Neural cell (in vitro differentiated cells): ENCODE measurements at regions not wholly inside any gene's neighbourhood (a gene's known extent, or its start where the extent isn't known, plus 50 kb on each side); places are given as distances from the start of the nearest gene placed in this dataset.

Experiments
- H2AFZ ChIP-seq: fragments of 200-600, 300-800 bp; sonication (generic), shearing (Covaris generic); 2 replicates; pipeline ENCODE4 v1.6.0; 2014; ENCODE audit warnings: low read depth, mild to moderate bottlenecking, antibody characterized with exemption, low read length, moderate library complexity
- H3F3A ChIP-seq: fragments of 200-600 bp; shearing (Covaris generic); 2 replicates; pipeline ENCODE4 v1.6.1; 2016; ENCODE audit warnings: mild to moderate bottlenecking, moderate library complexity, mixed read lengths, antibody characterized with exemption, low read length; ENCODE audit not compliant: insufficient read depth, poor library complexity, severe bottlenecking
- H3K27ac ChIP-seq: fragments of 200-600, 300-800 bp; sonication (generic), shearing (Covaris generic); 2 replicates; pipeline ENCODE4 v1.5.1; 2014; ENCODE audit warnings: mild to moderate bottlenecking, low read length, moderate library complexity
- H3K27me3 ChIP-seq: fragments of 300-800, 200-600 bp; sonication (generic), shearing (Covaris generic); 2 replicates; pipeline ENCODE4 v1.6.0; 2014; ENCODE audit warnings: mild to moderate bottlenecking, low read depth, low read length, moderate library complexity; ENCODE audit not compliant: insufficient read depth
- H3K36me3 ChIP-seq: fragments of 300-800, 200-600 bp; sonication (generic), shearing (Covaris generic); 2 replicates; pipeline ENCODE4 v1.5.1; 2014; ENCODE audit warnings: mild to moderate bottlenecking, antibody characterized with exemption, low read length, moderate library complexity; ENCODE audit not compliant: insufficient read depth
- H3K4me2 ChIP-seq: fragments of 300-800, 200-600 bp; sonication (generic), shearing (Covaris generic); 2 replicates; pipeline ENCODE4 v1.6.0; 2014; ENCODE audit warnings: mild to moderate bottlenecking, low read length
- H3K4me3 ChIP-seq: fragments of 300-800, 200-600 bp; sonication (generic), shearing (Covaris generic); 2 replicates; pipeline ENCODE4 v1.5.1; 2014; ENCODE audit warnings: mild to moderate bottlenecking, low read length, moderate library complexity
- H3K79me2 ChIP-seq: fragments of 200-600 bp; shearing (Covaris generic); replicated peaks from 2 replicates; pipeline ENCODE4 v1.6.0; 2014; ENCODE audit warnings: mild to moderate bottlenecking, low read length, moderate library complexity; ENCODE audit not compliant: insufficient read depth
- H3K9ac ChIP-seq: fragments of 300-800, 200-600 bp; sonication (generic), shearing (Covaris generic); 2 replicates; pipeline ENCODE4 v1.6.1; 2016; ENCODE audit warnings: mild to moderate bottlenecking, low read length, mixed read lengths
- H3K9me2 ChIP-seq: fragments of 200-600 bp; shearing (Covaris generic); 2 replicates; pipeline ENCODE4 v1.6.1; 2016; ENCODE audit warnings: mild to moderate bottlenecking, low read length, mixed read lengths; ENCODE audit not compliant: insufficient read depth
- H3K9me3 ChIP-seq: fragments of 200-600, 300-800 bp; sonication (generic), shearing (Covaris generic); 2 replicates; pipeline ENCODE4 v1.6.1; 2016; ENCODE audit warnings: mild to moderate bottlenecking, mixed run types, low read length, moderate library complexity, mixed read lengths
- H4K20me1 ChIP-seq: fragments of 200-600 bp; shearing (Covaris generic); 2 replicates; pipeline ENCODE4 v1.6.1; 2016; ENCODE audit warnings: mild to moderate bottlenecking, mixed run types; ENCODE audit not compliant: insufficient read depth
- EP300 ChIP-seq: fragments of 450-650 bp; conservative IDR thresholded peaks from 2 replicates; pipeline ENCODE4 v1.6.1; 2014; ENCODE audit warnings: antibody characterized with exemption, mild to moderate bottlenecking, moderate library complexity; ENCODE audit not compliant: poor library complexity, severe bottlenecking
- EZH2 ChIP-seq: fragments of 200-600, 300-800 bp; shearing (Covaris generic), sonication (generic); IDR thresholded peaks from 2 replicates; pipeline ENCODE4 v1.6.1; 2014; ENCODE audit warnings: antibody characterized with exemption, low read length, borderline replicate concordance, mild to moderate bottlenecking; ENCODE audit not compliant: insufficient read depth, poor library complexity, severe bottlenecking
- MXI1 ChIP-seq: fragments of 450-650 bp; conservative IDR thresholded peaks from 2 replicates; pipeline ENCODE4 v1.6.1; 2014; ENCODE audit warnings: antibody characterized with exemption, mild to moderate bottlenecking; ENCODE audit not compliant: poor library complexity, severe bottlenecking
- POLR2AphosphoS5 ChIP-seq: IDR thresholded peaks from 2 replicates; pipeline ENCODE4 v1.6.1; 2012
- RAD21 ChIP-seq: fragments of 450-650 bp; conservative IDR thresholded peaks from 2 replicates; pipeline ENCODE4 v1.6.1; 2014; ENCODE audit warnings: antibody characterized with exemption, mild to moderate bottlenecking, moderate library complexity
- SMC3 ChIP-seq: fragments of 450-650 bp; conservative IDR thresholded peaks from 2 replicates; pipeline ENCODE4 v1.6.1; 2014; ENCODE audit warnings: antibody characterized with exemption, mild to moderate bottlenecking, moderate library complexity; ENCODE audit not compliant: poor library complexity
- TAF1 ChIP-seq: IDR thresholded peaks from 2 replicates; pipeline ENCODE4 v1.6.1; 2012; ENCODE audit warnings: low read depth
- TF ChIP-seq, protein P1 (sequence below): fragments of 450-650 bp; IDR thresholded peaks from 2 replicates; pipeline ENCODE4 v1.5.1; 2014; ENCODE audit warnings: antibody characterized with exemption, mild to moderate bottlenecking, moderate library complexity; ENCODE audit not compliant: poor library complexity, severe bottlenecking
- TF ChIP-seq, protein P2 (sequence below): IDR thresholded peaks from 2 replicates; pipeline ENCODE4 v1.6.1; 2012; ENCODE audit warnings: borderline replicate concordance

DNA sequence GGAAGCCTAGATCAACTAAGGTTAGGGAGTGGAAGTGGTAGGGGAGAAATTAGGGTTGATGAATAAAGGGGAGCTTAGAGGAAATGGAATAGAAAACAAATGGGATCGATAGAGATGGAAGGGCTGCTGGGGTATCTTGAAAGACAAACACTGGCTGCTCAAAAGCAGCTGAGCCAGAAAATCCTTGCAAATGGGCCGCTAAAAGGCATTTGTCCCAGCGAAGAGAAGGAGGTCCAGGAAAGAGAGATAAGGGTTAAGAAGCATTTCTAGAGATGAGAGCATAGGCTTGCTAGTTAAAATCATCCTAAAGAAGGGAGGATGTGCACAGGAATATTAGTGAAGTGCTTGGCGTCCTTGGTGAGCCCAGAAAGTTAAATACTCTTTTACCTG, 258.0 kb upstream of the CBLB start:
- H3K4me2 ChIP-seq, result no peak overlapping the region
- no peak overlapping the region for H2AFZ ChIP-seq
- TF ChIP-seq, protein P1, sequence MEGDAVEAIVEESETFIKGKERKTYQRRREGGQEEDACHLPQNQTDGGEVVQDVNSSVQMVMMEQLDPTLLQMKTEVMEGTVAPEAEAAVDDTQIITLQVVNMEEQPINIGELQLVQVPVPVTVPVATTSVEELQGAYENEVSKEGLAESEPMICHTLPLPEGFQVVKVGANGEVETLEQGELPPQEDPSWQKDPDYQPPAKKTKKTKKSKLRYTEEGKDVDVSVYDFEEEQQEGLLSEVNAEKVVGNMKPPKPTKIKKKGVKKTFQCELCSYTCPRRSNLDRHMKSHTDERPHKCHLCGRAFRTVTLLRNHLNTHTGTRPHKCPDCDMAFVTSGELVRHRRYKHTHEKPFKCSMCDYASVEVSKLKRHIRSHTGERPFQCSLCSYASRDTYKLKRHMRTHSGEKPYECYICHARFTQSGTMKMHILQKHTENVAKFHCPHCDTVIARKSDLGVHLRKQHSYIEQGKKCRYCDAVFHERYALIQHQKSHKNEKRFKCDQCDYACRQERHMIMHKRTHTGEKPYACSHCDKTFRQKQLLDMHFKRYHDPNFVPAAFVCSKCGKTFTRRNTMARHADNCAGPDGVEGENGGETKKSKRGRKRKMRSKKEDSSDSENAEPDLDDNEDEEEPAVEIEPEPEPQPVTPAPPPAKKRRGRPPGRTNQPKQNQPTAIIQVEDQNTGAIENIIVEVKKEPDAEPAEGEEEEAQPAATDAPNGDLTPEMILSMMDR, result no peak
- TF ChIP-seq TAF1 (no peak), MXI1 (no peak), EZH2 (no peak), RAD21 (no peak), EP300 (no peak), POLR2AphosphoS5 (no peak), SMC3 (no peak)
- TF ChIP-seq, protein P2, sequence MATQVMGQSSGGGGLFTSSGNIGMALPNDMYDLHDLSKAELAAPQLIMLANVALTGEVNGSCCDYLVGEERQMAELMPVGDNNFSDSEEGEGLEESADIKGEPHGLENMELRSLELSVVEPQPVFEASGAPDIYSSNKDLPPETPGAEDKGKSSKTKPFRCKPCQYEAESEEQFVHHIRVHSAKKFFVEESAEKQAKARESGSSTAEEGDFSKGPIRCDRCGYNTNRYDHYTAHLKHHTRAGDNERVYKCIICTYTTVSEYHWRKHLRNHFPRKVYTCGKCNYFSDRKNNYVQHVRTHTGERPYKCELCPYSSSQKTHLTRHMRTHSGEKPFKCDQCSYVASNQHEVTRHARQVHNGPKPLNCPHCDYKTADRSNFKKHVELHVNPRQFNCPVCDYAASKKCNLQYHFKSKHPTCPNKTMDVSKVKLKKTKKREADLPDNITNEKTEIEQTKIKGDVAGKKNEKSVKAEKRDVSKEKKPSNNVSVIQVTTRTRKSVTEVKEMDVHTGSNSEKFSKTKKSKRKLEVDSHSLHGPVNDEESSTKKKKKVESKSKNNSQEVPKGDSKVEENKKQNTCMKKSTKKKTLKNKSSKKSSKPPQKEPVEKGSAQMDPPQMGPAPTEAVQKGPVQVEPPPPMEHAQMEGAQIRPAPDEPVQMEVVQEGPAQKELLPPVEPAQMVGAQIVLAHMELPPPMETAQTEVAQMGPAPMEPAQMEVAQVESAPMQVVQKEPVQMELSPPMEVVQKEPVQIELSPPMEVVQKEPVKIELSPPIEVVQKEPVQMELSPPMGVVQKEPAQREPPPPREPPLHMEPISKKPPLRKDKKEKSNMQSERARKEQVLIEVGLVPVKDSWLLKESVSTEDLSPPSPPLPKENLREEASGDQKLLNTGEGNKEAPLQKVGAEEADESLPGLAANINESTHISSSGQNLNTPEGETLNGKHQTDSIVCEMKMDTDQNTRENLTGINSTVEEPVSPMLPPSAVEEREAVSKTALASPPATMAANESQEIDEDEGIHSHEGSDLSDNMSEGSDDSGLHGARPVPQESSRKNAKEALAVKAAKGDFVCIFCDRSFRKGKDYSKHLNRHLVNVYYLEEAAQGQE, result no peak

DNA sequence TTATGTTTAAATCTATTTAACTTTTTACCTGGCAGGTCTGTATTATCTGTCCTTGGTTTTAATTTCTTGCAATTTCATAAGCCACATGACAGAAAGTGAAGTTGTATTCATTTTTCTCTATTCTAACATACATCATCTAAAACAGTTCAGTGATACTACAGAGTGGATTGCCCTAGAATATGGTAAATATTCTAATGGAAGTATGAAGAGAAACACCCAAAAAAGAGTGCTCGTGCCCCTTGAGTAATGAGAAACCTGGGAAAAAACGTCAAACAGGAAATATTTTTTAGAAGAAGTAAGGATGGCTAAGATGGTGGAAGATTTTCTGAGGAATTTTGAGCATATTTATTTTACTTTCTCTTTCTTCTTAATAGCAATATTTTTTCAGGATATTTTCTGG, 261.1 kb upstream of the CBLB start:
- Histone ChIP-seq H3K36me3 (no peaks in the 10 kb centered on the region), H3F3A (no peaks in the 10 kb centered on the region), H3K9me3 (no peaks in the 10 kb centered on the region), H3K9ac (no peak overlapping the region), H3K27me3 (no peaks in the 10 kb centered on the region), H3K4me2 (no peak overlapping the region), H3K9me2 (no peaks in the 10 kb centered on the region), H3K79me2 (no peaks in the 10 kb centered on the region), H2AFZ (no peak overlapping the region), H3K4me3 (no peak overlapping the region), H3K27ac (no peak overlapping the region), H4K20me1 (no peaks in the 10 kb centered on the region)
- TF ChIP-seq MXI1, result no peak
- TF ChIP-seq EZH2, result no peak

More for the DNA sequence above, 258.0 kb upstream of the CBLB start:
- H4K20me1 ChIP-seq, result no peaks in the 10 kb centered on the region
- no peak overlapping the region for H3K9ac ChIP-seq
- no peaks in the 10 kb centered on the region for H3K79me2 ChIP-seq
- no peak overlapping the region for H3K4me3 ChIP-seq
- no peak overlapping the region for H3K27ac ChIP-seq
- no peaks in the 10 kb centered on the region for H3F3A ChIP-seq
- no peaks in the 10 kb centered on the region for H3K27me3 ChIP-seq
- no peaks in the 10 kb centered on the region for H3K36me3 ChIP-seq
- H3K9me3 ChIP-seq, result no peaks in the 10 kb centered on the region
- no peaks in the 10 kb centered on the region for H3K9me2 ChIP-seq
